A673 (cell line): ENCODE measurements at regions not wholly inside any gene's neighbourhood (a gene's known extent, or its start where the extent isn't known, plus 50 kb on each side); places are given as distances from the start of the nearest gene placed in this dataset.
"Not testable (repeated sequence)": the region's sequence is repeated elsewhere in the genome, so short reads cannot be mapped to it uniquely, and the experiment has no call there.

Source experiments
- BruUV-seq: library from RNA; stranded (reverse); fragments of 400-500 nt; replicated peaks from 2 replicates; lab custom pipeline; 2021; lab: Mats Ljungman, UMichigan
- CTCF ChIA-PET: fragments of 300-600 bp; sonication (Branson Sonifier 250); formaldehyde crosslinking; loops from one replicate; lab custom pipeline; 2022; ENCODE audit warnings: antibody characterized with exemption; lab: Charles Lee
- POLR2A ChIA-PET: fragments of 300-600 bp; sonication (Branson Sonifier 250); formaldehyde crosslinking; loops from one replicate; lab custom pipeline; 2022; ENCODE audit warnings: antibody characterized with exemption; ENCODE audit not compliant: low non-redundant PET; lab: Charles Lee
- DNase-seq: peaks from one replicate; pipeline ENCODE4 v3.0.0-alpha.2; 2015; ENCODE audit warnings: low spot score
- H3K27ac ChIP-seq: fragments of 200-600 bp; sonication (generic); 2 replicates; pipeline ENCODE4 v1.5.1; 2016; ENCODE audit warnings: mixed run types, low read depth, mild to moderate bottlenecking, mixed read lengths, antibody characterized with exemption, low read length; ENCODE audit not compliant: poor library complexity, severe bottlenecking
- H3K27me3 ChIP-seq: fragments of 200-600 bp; sonication (generic); replicated peaks from 2 replicates; pipeline ENCODE4 v1.6.1; 2017; ENCODE audit warnings: mixed run types, low read depth, mild to moderate bottlenecking, mixed read lengths, antibody characterized with exemption, low read length; ENCODE audit not compliant: insufficient read depth, poor library complexity
- H3K36me3 ChIP-seq: fragments of 200-600 bp; sonication (generic); 2 replicates; pipeline ENCODE4 v1.6.1; 2016; ENCODE audit warnings: mixed run types, mild to moderate bottlenecking, mixed read lengths, antibody characterized with exemption, low read length; ENCODE audit not compliant: insufficient read depth, poor library complexity, severe bottlenecking
- H3K4me1 ChIP-seq: fragments of 200-600 bp; sonication (generic); 2 replicates; pipeline ENCODE4 v1.6.1; 2017; ENCODE audit warnings: mixed run types, mild to moderate bottlenecking, mixed read lengths, antibody characterized with exemption, low read length; ENCODE audit not compliant: insufficient read depth, poor library complexity, severe bottlenecking
- H3K4me3 ChIP-seq: fragments of 200-600 bp; sonication (generic); 2 replicates; pipeline ENCODE4 v1.5.1; 2016; ENCODE audit warnings: low read depth, mixed run types, mild to moderate bottlenecking, mixed read lengths, low read length; ENCODE audit not compliant: poor library complexity, severe bottlenecking
- H3K9me3 ChIP-seq: fragments of 200-600 bp; sonication (generic); 2 replicates; pipeline ENCODE4 v1.6.1; 2016; ENCODE audit warnings: mixed run types, low read depth, mild to moderate bottlenecking, mixed read lengths, antibody characterized with exemption, low read length; ENCODE audit not compliant: poor library complexity, severe bottlenecking
- CTCF ChIP-seq: fragments of 300-800, 200-600 bp; sonication (generic); conservative IDR thresholded peaks from 2 replicates; pipeline ENCODE4 v1.5.1; 2017; ENCODE audit warnings: low read depth, mild to moderate bottlenecking, antibody characterized with exemption, low read length, moderate library complexity, mixed read lengths
- EZH2 ChIP-seq: fragments of 200-600 bp; sonication (generic); IDR thresholded peaks from 2 replicates; pipeline ENCODE4 v1.6.1; 2017; ENCODE audit warnings: borderline replicate concordance, low read depth, mild to moderate bottlenecking, mixed read lengths, antibody characterized with exemption, low read length; ENCODE audit not compliant: poor library complexity, severe bottlenecking
- intact Hi-C: fragments of 100-400 bp; cut with micrococcal nuclease; formaldehyde crosslinking; loops from one replicate; pipeline ENCODE4 v1.10.0; 2022; ENCODE audit not compliant: unreplicated experiment

DNA sequence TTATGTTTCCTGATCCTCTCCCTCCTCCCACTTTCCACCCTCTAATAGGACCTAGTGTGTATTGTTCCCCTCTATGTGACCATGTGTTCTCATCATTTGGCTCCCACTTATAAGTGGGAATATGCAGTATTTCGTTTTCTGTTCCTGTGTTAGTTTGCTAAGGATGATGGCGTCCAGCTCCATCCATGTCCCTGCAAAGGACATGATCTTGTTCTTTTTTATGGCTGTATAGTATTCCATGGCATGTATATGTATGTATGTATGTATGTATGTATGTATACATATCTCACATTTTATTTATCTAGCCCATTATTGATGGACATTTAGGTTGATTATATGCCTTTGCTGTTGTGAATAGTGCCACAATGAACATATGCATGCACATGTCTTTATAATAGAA is 188.7 kb downstream of the RFPL4B start:
- TF ChIP-seq EZH2, result no peak
- no peak for TF ChIP-seq CTCF
- H3K4me3 ChIP-seq, result no peak overlapping the region
- no peaks in the 10 kb centered on the region for H3K4me1 ChIP-seq
- ChIA-PET CTCF (no interaction called here), POLR2A (no interaction called here)
- DNase-seq, result no peak
- no TSS peak for BruUV-seq
- intact Hi-C loops, result no loop called here
- no peaks in the 10 kb centered on the region for H3K36me3 ChIP-seq
- H3K9me3 ChIP-seq, result no peaks in the 10 kb centered on the region
- H3K27me3 ChIP-seq, result no peaks in the 10 kb centered on the region
- no peak overlapping the region for H3K27ac ChIP-seq

DNA sequence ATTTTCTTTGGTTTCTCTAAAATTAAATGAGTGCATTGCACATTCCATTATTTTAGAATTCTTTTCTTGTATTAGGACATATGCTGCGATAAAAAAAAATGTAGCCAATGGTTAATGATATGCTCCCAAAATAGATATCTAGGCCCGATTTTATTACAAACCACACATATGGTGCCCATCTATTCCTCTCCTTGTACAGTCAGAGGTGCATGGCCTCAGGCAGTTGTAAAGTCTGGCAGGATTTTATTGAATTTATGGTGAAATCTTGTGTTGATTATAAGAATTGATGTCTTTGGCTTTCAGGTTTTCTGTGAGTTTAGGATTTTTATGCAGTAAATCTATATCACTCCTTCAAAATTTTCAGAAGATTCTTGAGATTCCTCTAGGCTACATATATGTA is 192.2 kb downstream of the RFPL4B start:
- POLR2A ChIA-PET, result no interaction called here
- no peaks in the 10 kb centered on the region for H3K27me3 ChIP-seq
- no peak overlapping the region for H3K27ac ChIP-seq
- H3K4me1 ChIP-seq, result no peaks in the 10 kb centered on the region
- no peak for DNase-seq
- no peak overlapping the region for H3K4me3 ChIP-seq
- CTCF ChIA-PET, result no interaction called here
- intact Hi-C loops, result no loop called here
- no peak for TF ChIP-seq EZH2
- TF ChIP-seq CTCF, result no peak
- no TSS peak for BruUV-seq
- no peaks in the 10 kb centered on the region for H3K36me3 ChIP-seq
- no peaks in the 10 kb centered on the region for H3K9me3 ChIP-seq

DNA sequence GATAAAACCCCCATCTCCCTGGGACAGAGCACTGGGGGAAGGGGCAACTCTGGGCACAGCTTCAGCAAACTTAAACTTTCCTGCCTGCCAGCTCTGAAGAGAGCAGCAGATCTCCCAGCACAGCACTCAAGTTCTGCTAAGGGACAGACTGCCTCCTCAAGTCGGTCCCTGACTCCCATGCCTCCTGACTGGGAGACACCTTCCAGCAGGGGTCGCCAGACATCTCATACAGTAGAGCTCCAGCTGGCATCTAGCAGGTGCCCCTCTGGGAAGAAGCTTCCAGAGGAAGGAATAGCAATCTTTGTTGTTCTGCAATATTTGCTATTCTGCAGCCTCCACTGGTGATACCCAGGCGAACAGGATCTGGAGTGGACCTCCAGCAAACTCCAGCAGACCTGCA is 194.7 kb downstream of the RFPL4B start:
- H3K9me3 ChIP-seq, BruUV-seq, H3K4me1 ChIP-seq, H3K27me3 ChIP-seq, CTCF ChIA-PET, H3K27ac ChIP-seq, H3K4me3 ChIP-seq, intact Hi-C loops, H3K36me3 ChIP-seq, POLR2A ChIA-PET: not testable (repeated sequence)
- 0 out of 2 replicates have a peak, but pooled peaks have one; percentile 19 for TF ChIP-seq CTCF
- DNase-seq, result peak; percentile 15

DNA sequence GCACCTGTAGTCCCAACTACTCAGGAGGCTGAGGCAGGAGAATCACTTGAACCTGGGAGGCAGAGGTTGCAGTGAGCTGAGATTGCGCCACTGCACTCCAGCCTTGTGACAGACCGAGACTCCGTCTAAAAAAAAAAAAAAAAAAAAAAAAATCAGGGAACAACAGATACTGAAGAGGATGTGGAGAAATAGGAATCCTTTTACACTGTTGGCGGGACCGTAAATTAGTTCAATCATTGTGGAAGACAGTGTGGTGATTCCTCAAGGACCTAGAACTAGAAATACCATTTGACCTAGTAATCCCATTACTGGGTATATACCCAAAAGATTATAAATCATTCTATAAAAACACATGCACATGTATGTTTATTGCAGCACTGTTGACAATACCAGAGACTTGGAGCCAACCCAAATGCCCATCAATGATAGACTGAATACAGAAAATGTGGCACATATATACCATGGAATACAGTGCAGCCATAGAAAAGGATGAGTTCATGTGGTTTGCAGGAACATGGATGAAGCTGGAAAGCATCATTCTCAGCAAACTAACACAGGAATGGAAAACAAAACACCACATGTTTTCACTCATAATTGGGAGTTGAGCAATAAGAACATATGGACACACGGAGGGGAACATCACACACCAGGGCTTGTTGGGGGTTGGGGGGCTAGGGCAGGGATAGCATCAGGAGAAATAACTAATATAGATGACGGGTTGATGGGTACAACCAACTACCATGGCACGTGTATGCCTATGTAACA is 200.4 kb downstream of the RFPL4B start:
- BruUV-seq, H3K9me3 ChIP-seq, H3K4me3 ChIP-seq, H3K27me3 ChIP-seq, H3K4me1 ChIP-seq, CTCF ChIA-PET, H3K36me3 ChIP-seq, POLR2A ChIA-PET, H3K27ac ChIP-seq, DNase-seq, intact Hi-C loops: not testable (repeated sequence)
